ENCODE measurements at regions not wholly inside any gene's neighbourhood (a gene's known extent, or its start where the extent isn't known, plus 50 kb on each side); places are given as distances from the start of the nearest gene placed in this dataset.
"Not testable (repeated sequence)": the region's sequence is repeated elsewhere in the genome, so short reads cannot be mapped to it uniquely, and the experiment has no call there.

DNA sequence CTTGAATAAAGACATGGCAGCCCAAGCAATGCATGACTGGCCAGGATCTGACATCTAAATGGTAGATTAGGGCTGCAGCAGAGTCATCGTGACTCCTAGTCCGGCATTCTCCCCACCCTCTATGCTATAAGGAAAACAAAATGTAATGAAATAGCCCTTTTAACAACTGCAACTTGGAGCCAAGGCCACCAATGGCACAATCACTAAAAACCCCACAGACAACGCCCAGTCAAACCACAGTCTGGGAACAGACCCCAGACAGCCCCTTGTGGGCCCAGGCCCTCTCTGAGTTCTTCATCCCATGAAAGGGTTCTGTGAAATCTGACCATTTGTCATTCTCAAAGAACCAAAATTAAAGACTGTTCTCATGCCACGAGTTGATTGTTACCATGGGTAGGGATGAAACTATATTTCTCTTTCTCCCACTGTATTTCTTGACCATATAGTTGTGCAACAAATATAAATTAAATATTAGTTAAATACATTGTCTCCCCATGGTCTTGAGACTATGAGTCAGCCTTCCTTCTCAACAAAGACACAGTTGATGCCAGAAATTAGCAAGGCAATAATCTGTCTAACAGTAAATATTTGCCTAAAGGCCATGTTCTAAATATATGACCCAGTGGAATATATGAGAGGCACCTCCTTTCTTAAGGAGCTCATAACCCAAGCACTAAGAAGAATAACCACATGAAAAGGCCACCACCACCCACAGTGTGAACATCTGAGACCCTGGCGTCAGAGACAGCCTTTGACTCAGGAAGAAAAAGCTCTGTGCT lies 85.6 kb upstream of the SSTR4 start:
- FAIRE-seq (no peak), DNase-seq (ENCODE audit: insufficient read length) (no peak)
- TF ChIP-seq POLR2AphosphoS5 (IDR thresholded peaks at IDR 0.05; ENCODE audit: low read depth, low read length), result no peak
- TF ChIP-seq POLR2A (IDR thresholded peaks at IDR 0.05; ENCODE audit: low read depth, low read length), result no peak
- no peak for TF ChIP-seq TAF1 (IDR thresholded peaks at IDR 0.05; ENCODE audit: borderline replicate concordance, low read depth, low read length)

- FAIRE-seq, result no peak
- TF ChIP-seq POLR2AphosphoS5 (IDR thresholded peaks at IDR 0.05; ENCODE audit: low read depth, low read length) (no peak), POLR2A (IDR thresholded peaks at IDR 0.05; ENCODE audit: low read depth, low read length) (no peak), TAF1 (IDR thresholded peaks at IDR 0.05; ENCODE audit: borderline replicate concordance, low read depth, low read length) (no peak)
- DNase-seq (ENCODE audit: insufficient read length), result no peak
Measured at GRCh38 chr20:22951966-22952365, 83.1 kb upstream of the SSTR4 start.

DNA sequence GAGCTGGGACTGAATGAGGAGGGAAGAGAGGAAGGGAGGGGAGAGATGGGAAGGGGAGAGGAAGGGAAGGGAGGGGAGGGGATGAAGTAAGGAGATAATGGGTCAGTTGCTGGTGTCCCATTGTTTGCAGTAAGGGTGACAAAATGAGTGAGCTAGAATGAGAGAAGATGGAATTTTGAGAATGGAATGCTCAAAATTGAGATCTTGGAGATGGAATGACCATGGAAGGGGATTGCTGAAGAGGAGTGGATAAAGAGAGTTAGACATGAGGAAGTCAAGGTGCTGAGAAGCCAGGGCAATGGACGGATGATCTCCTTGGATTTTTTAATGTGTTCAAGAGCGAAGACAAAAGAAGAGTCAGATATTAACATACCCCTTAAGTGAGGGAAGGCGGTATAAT lies 80.5 kb upstream of the SSTR4 start:
- FAIRE-seq (no peak), DNase-seq (ENCODE audit: insufficient read length) (no peak)
- TF ChIP-seq TAF1 (IDR thresholded peaks at IDR 0.05; ENCODE audit: borderline replicate concordance, low read depth, low read length), result no peak
- TF ChIP-seq POLR2AphosphoS5 (IDR thresholded peaks at IDR 0.05; ENCODE audit: low read depth, low read length), result no peak
- no peak for TF ChIP-seq POLR2A (IDR thresholded peaks at IDR 0.05; ENCODE audit: low read depth, low read length)

GRCh38 chr20:22958390-22958789 lies 76.7 kb upstream of the SSTR4 start:
- FAIRE-seq (no peak), DNase-seq (ENCODE audit: insufficient read length) (no peak)
- TF ChIP-seq TAF1 (IDR thresholded peaks at IDR 0.05; ENCODE audit: borderline replicate concordance, low read depth, low read length) (no peak), POLR2AphosphoS5 (IDR thresholded peaks at IDR 0.05; ENCODE audit: low read depth, low read length) (no peak), POLR2A (IDR thresholded peaks at IDR 0.05; ENCODE audit: low read depth, low read length) (no peak)

- DNase-seq (ENCODE audit: insufficient read length), result no peak
- no peak for FAIRE-seq
- TF ChIP-seq POLR2AphosphoS5 (IDR thresholded peaks at IDR 0.05; ENCODE audit: low read depth, low read length) (no peak), POLR2A (IDR thresholded peaks at IDR 0.05; ENCODE audit: low read depth, low read length) (no peak), TAF1 (IDR thresholded peaks at IDR 0.05; ENCODE audit: borderline replicate concordance, low read depth, low read length) (no peak)
Measured at GRCh38 chr20:22962567-22963439, 72.3 kb upstream of the SSTR4 start.

- DNase-seq (ENCODE audit: insufficient read length) (no peak), FAIRE-seq (no peak)
- no peak for TF ChIP-seq POLR2A (IDR thresholded peaks at IDR 0.05; ENCODE audit: low read depth, low read length)
- TF ChIP-seq POLR2AphosphoS5 (IDR thresholded peaks at IDR 0.05; ENCODE audit: low read depth, low read length), result no peak
- TF ChIP-seq TAF1 (IDR thresholded peaks at IDR 0.05; ENCODE audit: borderline replicate concordance, low read depth, low read length), result no peak
Measured at GRCh38 chr20:22963581-22963980, 71.5 kb upstream of the SSTR4 start.

GRCh38 chr20:22966787-22967464 lies 68.2 kb upstream of the SSTR4 start:
- FAIRE-seq (no peak), DNase-seq (ENCODE audit: insufficient read length) (no peak)
- TF ChIP-seq POLR2AphosphoS5 (IDR thresholded peaks at IDR 0.05; ENCODE audit: low read depth, low read length), result no peak
- no peak for TF ChIP-seq POLR2A (IDR thresholded peaks at IDR 0.05; ENCODE audit: low read depth, low read length)
- TF ChIP-seq TAF1 (IDR thresholded peaks at IDR 0.05; ENCODE audit: borderline replicate concordance, low read depth, low read length), result no peak

- not testable (repeated sequence) for FAIRE-seq; DNase-seq (ENCODE audit: insufficient read length)
Measured at GRCh38 chr20:22967706-22968105, 67.4 kb upstream of the SSTR4 start.

GRCh38 chr20:22969031-22969430 lies 66.1 kb upstream of the SSTR4 start:
- DNase-seq (ENCODE audit: insufficient read length); FAIRE-seq: not testable (repeated sequence)

DNA sequence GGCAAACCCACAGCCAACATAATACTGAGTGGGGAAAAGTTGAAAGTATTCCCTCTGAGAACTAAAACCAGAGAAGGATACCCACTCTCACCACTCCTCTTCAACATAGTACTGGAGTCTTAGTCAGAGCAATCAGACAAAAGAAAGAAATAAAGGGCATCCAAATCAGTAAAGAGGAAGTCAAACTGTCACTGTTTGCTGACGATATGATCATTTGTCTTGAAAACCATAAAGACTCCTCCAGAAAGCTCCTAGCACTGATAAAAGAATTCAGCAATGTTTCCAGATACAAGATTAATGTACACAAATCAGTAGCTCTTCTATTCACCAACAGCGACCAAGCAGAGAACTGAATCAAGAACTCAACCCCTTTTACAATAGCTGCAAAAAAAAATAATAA lies 64.0 kb upstream of the SSTR4 start:
- FAIRE-seq; DNase-seq (ENCODE audit: insufficient read length): not testable (repeated sequence)

DNA sequence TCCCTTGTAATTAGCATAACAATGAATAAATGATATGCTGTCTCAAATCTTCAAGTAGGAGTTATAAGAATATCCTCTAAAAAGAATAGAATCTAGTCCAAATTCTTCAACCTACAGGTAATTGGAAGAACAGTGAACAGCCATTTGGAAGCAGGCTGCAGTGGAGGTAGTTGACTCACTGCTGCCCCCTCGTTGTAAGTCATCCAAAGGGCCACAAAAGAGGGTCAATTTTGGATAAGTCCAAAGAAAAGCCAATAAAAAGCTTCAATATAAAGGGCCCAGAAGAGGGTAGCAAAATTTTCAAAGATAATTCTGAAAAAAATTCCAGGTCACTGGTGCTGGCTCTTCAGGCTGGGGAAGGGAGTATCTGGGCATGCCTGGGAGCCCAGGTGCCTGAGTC lies 60.8 kb upstream of the SSTR4 start:
- no peak for FAIRE-seq
- no peak for DNase-seq (ENCODE audit: insufficient read length)
- TF ChIP-seq POLR2A (IDR thresholded peaks at IDR 0.05; ENCODE audit: low read depth, low read length) (no peak), TAF1 (IDR thresholded peaks at IDR 0.05; ENCODE audit: borderline replicate concordance, low read depth, low read length) (no peak), POLR2AphosphoS5 (IDR thresholded peaks at IDR 0.05; ENCODE audit: low read depth, low read length) (no peak)

Measured in GM12892 (cell line).